ENCODE measurements at regions not wholly inside any gene's neighbourhood (a gene's known extent, or its start where the extent isn't known, plus 50 kb on each side); places are given as distances from the start of the nearest gene placed in this dataset.

DNA sequence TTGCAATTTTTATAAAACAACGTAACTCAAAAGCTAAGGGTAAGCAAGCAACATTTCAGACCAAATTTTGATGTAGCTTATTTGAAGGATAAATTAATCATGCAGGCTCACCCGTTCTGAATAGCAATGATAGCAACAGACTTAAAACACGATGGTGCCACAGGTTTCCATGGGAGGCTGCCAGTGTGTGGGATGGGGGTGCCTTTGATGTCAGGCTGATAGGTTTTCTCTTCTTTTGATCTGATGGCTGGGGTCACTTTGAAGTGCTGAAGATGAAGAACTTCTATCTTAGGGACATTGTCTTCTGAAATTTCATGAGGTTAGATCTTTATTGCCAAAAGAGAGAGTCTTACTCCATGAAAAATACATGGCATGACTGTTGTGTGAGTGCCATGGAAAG is 206.8 kb downstream of the LPIN1 start:
- TF ChIP-seq, protein P1, sequence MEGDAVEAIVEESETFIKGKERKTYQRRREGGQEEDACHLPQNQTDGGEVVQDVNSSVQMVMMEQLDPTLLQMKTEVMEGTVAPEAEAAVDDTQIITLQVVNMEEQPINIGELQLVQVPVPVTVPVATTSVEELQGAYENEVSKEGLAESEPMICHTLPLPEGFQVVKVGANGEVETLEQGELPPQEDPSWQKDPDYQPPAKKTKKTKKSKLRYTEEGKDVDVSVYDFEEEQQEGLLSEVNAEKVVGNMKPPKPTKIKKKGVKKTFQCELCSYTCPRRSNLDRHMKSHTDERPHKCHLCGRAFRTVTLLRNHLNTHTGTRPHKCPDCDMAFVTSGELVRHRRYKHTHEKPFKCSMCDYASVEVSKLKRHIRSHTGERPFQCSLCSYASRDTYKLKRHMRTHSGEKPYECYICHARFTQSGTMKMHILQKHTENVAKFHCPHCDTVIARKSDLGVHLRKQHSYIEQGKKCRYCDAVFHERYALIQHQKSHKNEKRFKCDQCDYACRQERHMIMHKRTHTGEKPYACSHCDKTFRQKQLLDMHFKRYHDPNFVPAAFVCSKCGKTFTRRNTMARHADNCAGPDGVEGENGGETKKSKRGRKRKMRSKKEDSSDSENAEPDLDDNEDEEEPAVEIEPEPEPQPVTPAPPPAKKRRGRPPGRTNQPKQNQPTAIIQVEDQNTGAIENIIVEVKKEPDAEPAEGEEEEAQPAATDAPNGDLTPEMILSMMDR (IDR thresholded peaks at IDR 0.05), result no peak
- no peak for TF ChIP-seq POLR2A (IDR thresholded peaks at IDR 0.05)
